IMR-90 (cell line): ENCODE measurements at regions not wholly inside any gene's neighbourhood (a gene's known extent, or its start where the extent isn't known, plus 50 kb on each side); places are given as distances from the start of the nearest gene placed in this dataset.

ENCODE experiments used
- ATAC-seq: fragments of 200-7000 bp; cut with Tn5 transposase; 2 replicates; pipeline ENCODE4 v1.9.1; 2020; ENCODE audit warnings: low read depth, mild to moderate bottlenecking, moderate library complexity
- BruUV-seq: library from RNA; stranded (reverse); fragments of 400-500 nt; replicated peaks from 2 replicates; lab custom pipeline; 2021; lab: Mats Ljungman, UMichigan
- CTCF ChIA-PET: fragments of 300-600 bp; formaldehyde crosslinking; extraction: SDS; loops from one replicate; lab custom pipeline; 2021; ENCODE audit warnings: antibody characterized with exemption; lab: Yijun Ruan, JAX
- POLR2A ChIA-PET: fragments of 300-600 bp; sonication (Branson Sonifier 250); formaldehyde crosslinking; loops from one replicate; lab custom pipeline; 2022; ENCODE audit warnings: antibody characterized with exemption; ENCODE audit not compliant: unreplicated experiment; lab: Charles Lee
- DNase-seq: peaks from one replicate; pipeline ENCODE4 v3.0.0; 2013
- H2AFZ ChIP-seq: replicated peaks from 2 replicates; pipeline ENCODE3; 2013; ENCODE audit warnings: low read length, mild to moderate bottlenecking; ENCODE audit not compliant: poor library complexity
- H2AK5ac ChIP-seq: 2 replicates; pipeline ENCODE4 v1.6.1; 2013; ENCODE audit warnings: low read depth, low read length, inconsistent platforms
- H2AK9ac ChIP-seq: replicated peaks from 2 replicates; pipeline ENCODE3; 2013; ENCODE audit warnings: mild to moderate bottlenecking, low read depth, low read length, moderate library complexity; ENCODE audit not compliant: poor library complexity
- H2BK120ac ChIP-seq: 2 replicates; pipeline ENCODE4 v1.6.1; 2013; ENCODE audit warnings: low read depth, low read length, inconsistent platforms
- H2BK15ac ChIP-seq: 3 replicates; pipeline ENCODE4 v1.6.1; 2013; ENCODE audit warnings: low read depth, low read length, inconsistent platforms
- H2BK20ac ChIP-seq: 2 replicates; pipeline ENCODE4 v1.6.1; 2013; ENCODE audit warnings: low read depth, mild to moderate bottlenecking, inconsistent platforms, low read length, moderate library complexity
- H2BK5ac ChIP-seq: 2 replicates; pipeline ENCODE4 v1.6.1; 2013; ENCODE audit warnings: mild to moderate bottlenecking, low read depth, low read length, inconsistent platforms; ENCODE audit not compliant: poor library complexity, severe bottlenecking
- H3K14ac ChIP-seq: replicated peaks from 2 replicates; pipeline ENCODE4 v1.6.1; 2013; ENCODE audit warnings: low read depth, low read length, inconsistent platforms
- H3K18ac ChIP-seq: 2 replicates; pipeline ENCODE4 v1.6.1; 2013; ENCODE audit warnings: low read depth, low read length, control low read depth
- H3K23ac ChIP-seq: 2 replicates; pipeline ENCODE4 v1.6.1; 2013; ENCODE audit warnings: low read depth, low read length, inconsistent platforms
- H3K27ac ChIP-seq: 2 replicates; pipeline ENCODE4 v1.5.1; 2013; ENCODE audit warnings: mild to moderate bottlenecking, control low read depth, low read length; ENCODE audit not compliant: insufficient read depth
- H3K27me3 ChIP-seq: 2 replicates; pipeline ENCODE4 v1.6.1; 2013; ENCODE audit warnings: low read length; ENCODE audit not compliant: control insufficient read depth, insufficient read depth
- H3K36me3 ChIP-seq: 2 replicates; pipeline ENCODE4 v1.6.1; 2013; ENCODE audit warnings: low read length, mixed read lengths; ENCODE audit not compliant: control insufficient read depth, insufficient read depth
- H3K4ac ChIP-seq: 2 replicates; pipeline ENCODE4 v1.6.1; 2013; ENCODE audit warnings: low read depth, low read length, inconsistent platforms
- H3K4me1 ChIP-seq: 2 replicates; pipeline ENCODE4 v1.6.1; 2013; ENCODE audit warnings: low read length, mixed read lengths; ENCODE audit not compliant: control insufficient read depth, insufficient read depth
- H3K4me2 ChIP-seq: 2 replicates; pipeline ENCODE4 v1.6.1; 2013; ENCODE audit warnings: low read depth, mild to moderate bottlenecking, control low read depth, low read length, moderate library complexity
- H3K4me3 ChIP-seq: 2 replicates; pipeline ENCODE4 v1.5.1; 2013; ENCODE audit warnings: low read depth, mild to moderate bottlenecking, control low read depth, low read length, moderate library complexity; ENCODE audit not compliant: insufficient read depth
- H3K56ac ChIP-seq: 2 replicates; pipeline ENCODE4 v1.6.1; 2013; ENCODE audit warnings: low read length, inconsistent platforms; ENCODE audit not compliant: insufficient read depth; ENCODE audit errors: extremely low read depth
- H3K79me1 ChIP-seq, 2 experiments: 2 replicates each; pipeline ENCODE4 v1.6.1; 2013; ENCODE audit warnings: low read length in 2 of 2, inconsistent platforms in 1 of 2, low read depth in 1 of 2
- H3K9ac ChIP-seq: 2 replicates; pipeline ENCODE4 v1.6.1; 2013; ENCODE audit warnings: low read depth, low read length, control low read depth
- H3K9me1 ChIP-seq: 2 replicates; pipeline ENCODE4 v1.6.1; 2013; ENCODE audit warnings: low read length, inconsistent platforms; ENCODE audit not compliant: insufficient read depth
- H3K9me3 ChIP-seq: 2 replicates; pipeline ENCODE4 v1.6.1; 2013; ENCODE audit warnings: low read length; ENCODE audit not compliant: control insufficient read depth, insufficient read depth
- H4K20me1 ChIP-seq: 2 replicates; pipeline ENCODE4 v1.6.1; 2013; ENCODE audit warnings: low read length, inconsistent platforms; ENCODE audit not compliant: insufficient read depth
- H4K5ac ChIP-seq: 2 replicates; pipeline ENCODE4 v1.6.1; 2013; ENCODE audit warnings: mild to moderate bottlenecking, low read depth, low read length, control low read depth
- H4K8ac ChIP-seq, 2 experiments: 2 replicates each; pipeline ENCODE4 v1.6.1; 2013; ENCODE audit warnings: low read depth in 2 of 2, low read length in 2 of 2, control low read depth in 1 of 2, inconsistent platforms in 1 of 2
- H4K91ac ChIP-seq: 2 replicates; pipeline ENCODE4 v1.6.1; 2013; ENCODE audit warnings: low read depth, low read length, inconsistent platforms; ENCODE audit not compliant: insufficient read depth
- CEBPB ChIP-seq: IDR thresholded peaks from 2 replicates; pipeline ENCODE4 v1.6.1; 2012; ENCODE audit warnings: low read depth, low read length, improper control_type of control experiment
- MAZ ChIP-seq: IDR thresholded peaks from 2 replicates; pipeline ENCODE4 v1.6.1; 2012; ENCODE audit warnings: low read depth, mild to moderate bottlenecking, low read length, improper control_type of control experiment, moderate library complexity, borderline replicate concordance
- dilution Hi-C: fragments of 300-500 bp; cut with HindIII; formaldehyde crosslinking; loops from one replicate; pipeline ENCODE4 v1.14.3; 2018; ENCODE audit warnings: low sequenced_read_pairs; ENCODE audit not compliant: unreplicated experiment
- in situ Hi-C: fragments of 300-500 bp; cut with MboI; formaldehyde crosslinking; loops from 3 replicates; pipeline ENCODE4 v1.14.3; 2019; ENCODE audit warnings: low sequenced_read_pairs, inconsistent platforms, mixed read lengths
- intact Hi-C: fragments of 100-400 bp; cut with micrococcal nuclease; formaldehyde crosslinking; loops from 2 replicates; pipeline ENCODE4 v1.10.0; 2022

DNA sequence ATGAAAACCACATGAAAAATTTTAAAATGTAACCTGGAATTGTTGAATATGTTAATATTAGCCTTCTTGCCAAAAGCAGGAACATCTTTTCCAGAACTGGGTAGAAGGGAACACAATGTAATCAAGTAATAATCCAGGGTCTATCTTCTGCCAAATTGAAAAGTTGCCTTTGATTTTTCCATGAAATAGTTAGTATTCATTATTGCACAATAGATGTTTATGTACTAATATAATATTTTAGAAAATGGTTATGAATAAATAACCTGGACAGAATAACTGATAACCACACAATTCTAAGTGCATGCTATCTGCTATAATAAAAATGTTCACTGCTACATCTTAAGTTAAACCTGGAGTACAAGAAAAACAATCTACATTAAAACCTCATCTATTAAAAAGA is 802.3 kb downstream of the LIG4 start:
- dilution Hi-C loops (no loop called here), in situ Hi-C loops (no loop called here), intact Hi-C loops (no loop called here)
- Histone ChIP-seq H3K4me1 (no peaks in the 10 kb centered on the region), H3K4ac (no peak overlapping the region), H3K9me1 (no peaks in the 10 kb centered on the region), H3K27ac (no peak overlapping the region), H4K8ac (no peak overlapping the region), H3K79me1 (peaks cover 4 to 9% of the 10 kb centered on the region in 2 experiments; a peak in 1 of 4 replicates), H2AK5ac (no peak overlapping the region), H3K56ac (no peak overlapping the region), H3K4me3 (no peak overlapping the region), H2BK20ac (no peak overlapping the region), H3K23ac (no peak overlapping the region), H3K18ac (no peak overlapping the region), H4K91ac (no peak overlapping the region), H3K14ac (no peak overlapping the region), H3K4me2 (no peak overlapping the region), H4K5ac (no peak overlapping the region), H3K36me3 (no peaks in the 10 kb centered on the region), H3K9ac (no peak overlapping the region), H2BK120ac (no peak overlapping the region), H2BK15ac (no peak overlapping the region), H2AFZ (no peak overlapping the region), H3K27me3 (no peaks in the 10 kb centered on the region), H2BK5ac (no peak overlapping the region), H4K20me1 (no peaks in the 10 kb centered on the region), H3K9me3 (no peaks in the 10 kb centered on the region), H2AK9ac (no peak overlapping the region)
- POLR2A ChIA-PET, result no interaction called here
- DNase-seq, result no peak
- BruUV-seq, result no TSS peak
- no peak for ATAC-seq
- CTCF ChIA-PET, result no interaction called here
- no peak for TF ChIP-seq MAZ
- peak; percentile 79 for TF ChIP-seq CEBPB
